GM23248 (cell line): ENCODE measurements at regions not wholly inside any gene's neighbourhood (a gene's known extent, or its start where the extent isn't known, plus 50 kb on each side); places are given as distances from the start of the nearest gene placed in this dataset.

ENCODE experiments used
- DNase-seq: peaks from one replicate; pipeline ENCODE4 v3.0.0-alpha.2; 2015
- H2AFZ ChIP-seq: fragments of 200-600 bp; sonication (generic); 2 replicates; pipeline ENCODE4 v1.6.1; 2016; ENCODE audit warnings: antibody characterized with exemption
- H3F3A ChIP-seq: fragments of 200-600 bp; sonication (generic); 2 replicates; pipeline ENCODE4 v1.6.1; 2016; ENCODE audit warnings: mild to moderate bottlenecking, antibody characterized with exemption, mixed run types; ENCODE audit not compliant: insufficient read depth
- H3K27ac ChIP-seq: fragments of 200-600 bp; sonication (generic); 2 replicates; pipeline ENCODE4 v1.5.1; 2016; ENCODE audit warnings: mild to moderate bottlenecking
- H3K27me3 ChIP-seq: fragments of 200-600 bp; sonication (generic); replicated peaks from 2 replicates; pipeline ENCODE4 v1.6.1; 2016; ENCODE audit warnings: mild to moderate bottlenecking; ENCODE audit not compliant: insufficient read depth
- H3K36me3 ChIP-seq: fragments of 200-600 bp; sonication (generic); 2 replicates; pipeline ENCODE4 v1.6.1; 2016; ENCODE audit warnings: low read depth, mild to moderate bottlenecking
- H3K4me1 ChIP-seq: fragments of 200-600 bp; sonication (generic); 2 replicates; pipeline ENCODE4 v1.6.1; 2016; ENCODE audit warnings: mild to moderate bottlenecking; ENCODE audit not compliant: insufficient read depth
- H3K4me2 ChIP-seq: fragments of 200-600 bp; sonication (generic); one replicate; pipeline ENCODE4 v1.6.1; 2016; ENCODE audit warnings: mild to moderate bottlenecking; ENCODE audit not compliant: unreplicated experiment
- H3K4me3 ChIP-seq: fragments of 200-600 bp; sonication (generic); 2 replicates; pipeline ENCODE4 v1.5.1; 2016; ENCODE audit warnings: mild to moderate bottlenecking
- H3K79me2 ChIP-seq: fragments of 200-600 bp; sonication (generic); 2 replicates; pipeline ENCODE4 v1.6.1; 2016; ENCODE audit warnings: mild to moderate bottlenecking; ENCODE audit not compliant: insufficient read depth
- H3K9ac ChIP-seq: fragments of 200-600 bp; sonication (generic); 2 replicates; pipeline ENCODE4 v1.6.1; 2016; ENCODE audit warnings: mild to moderate bottlenecking
- H3K9me2 ChIP-seq: fragments of 200-600 bp; sonication (generic); 2 replicates; pipeline ENCODE4 v1.6.1; 2016; ENCODE audit warnings: mixed run types, mild to moderate bottlenecking, moderate library complexity; ENCODE audit not compliant: insufficient read depth
- H3K9me3 ChIP-seq: fragments of 200-600 bp; sonication (generic); one replicate; pipeline ENCODE4 v1.6.1; 2017; ENCODE audit warnings: low read depth
- H4K20me1 ChIP-seq: fragments of 200-600 bp; sonication (generic); 2 replicates; pipeline ENCODE4 v1.6.0; 2016; ENCODE audit not compliant: insufficient read depth
- EZH2 ChIP-seq: fragments of 200-600 bp; sonication (generic); IDR thresholded peaks from 2 replicates; pipeline ENCODE4 v1.6.1; 2018; ENCODE audit warnings: antibody characterized with exemption, mild to moderate bottlenecking; ENCODE audit not compliant: insufficient read depth, poor library complexity, severe bottlenecking
- EZH2phosphoT487 ChIP-seq: fragments of 200-600 bp; sonication (generic); IDR thresholded peaks from 2 replicates; pipeline ENCODE4 v1.6.1; 2018; ENCODE audit warnings: antibody characterized with exemption, moderate library complexity, mild to moderate bottlenecking, low read depth; ENCODE audit not compliant: insufficient read depth
- WGBS, 2 experiments: methylation state at CpG; one replicate each; pipeline ENCODE4 v1.1.6; 2015 to 2017; ENCODE audit warnings: low lambda C conversion rate in 2 of 2, low coverage in 1 of 2; ENCODE audit errors: missing lambda C conversion rate in 2 of 2; 5-methylcytosine and 5-hydroxymethylcytosine counted together
- in situ Hi-C: fragments of 300-500 bp; cut with MboI; formaldehyde crosslinking; loops from 2 replicates; pipeline ENCODE4 v1.15.0; 2020

- peak; percentile 90 for DNase-seq
- no peaks in the 10 kb centered on the region for H3K9me3 ChIP-seq
- in situ Hi-C loops, result no loop called here
- H3K27me3 ChIP-seq, result no peaks in the 10 kb centered on the region
- 0 out of 2 replicates have a peak overlapping the region, but pooled peaks have one; percentile 27 for H2AFZ ChIP-seq
- H3K36me3 ChIP-seq, result no peaks in the 10 kb centered on the region
- no peaks in the 10 kb centered on the region for H4K20me1 ChIP-seq
- no peak for TF ChIP-seq EZH2
- TF ChIP-seq EZH2phosphoT487, result no peak
- H3K9ac ChIP-seq, result peak overlapping the region; percentile 34
- no peaks in the 10 kb centered on the region for H3K79me2 ChIP-seq
- no peaks in the 10 kb centered on the region; the same call in 1 of the 2 replicates for H3K4me1 ChIP-seq
- H3K9me2 ChIP-seq, result no peaks in the 10 kb centered on the region
- peak overlapping the region; percentile 20 for H3K4me2 ChIP-seq
- H3K27ac ChIP-seq, result peak overlapping the region; percentile 45
- H3K4me3 ChIP-seq, result peak overlapping the region; percentile 22
- H3F3A ChIP-seq, result no peaks in the 10 kb centered on the region
- WGBS, 2 experiments, result 4 to 6% methylated on average over 12 to 13 of the region's 13 CpGs
Observed at GRCh38 chr6:19180348-19181072, 656.7 kb upstream of the ID4 start.

- Histone ChIP-seq H3K4me1 (no peaks in the 10 kb centered on the region; the same call in 1 of the 2 replicates), H3K36me3 (no peaks in the 10 kb centered on the region), H3K4me2 (no peak overlapping the region), H3F3A (no peaks in the 10 kb centered on the region), H3K9me3 (no peaks in the 10 kb centered on the region), H3K9me2 (no peaks in the 10 kb centered on the region), H3K9ac (0 out of 2 replicates have a peak overlapping the region, but pooled peaks have one; percentile 20), H3K27me3 (no peaks in the 10 kb centered on the region), H2AFZ (no peak overlapping the region), H3K4me3 (no peak overlapping the region), H3K27ac (no peak overlapping the region), H4K20me1 (no peaks in the 10 kb centered on the region), H3K79me2 (no peaks in the 10 kb centered on the region)
- in situ Hi-C loops, result no loop called here
- TF ChIP-seq EZH2 (no peak), EZH2phosphoT487 (no peak)
- WGBS, 2 experiments, result 14 to 24% methylated on average over 1 of the region's 1 CpG
- DNase-seq, result peak; percentile 9
Observed at GRCh38 chr6:19181211-19181610, 656.0 kb upstream of the ID4 start.

- H3K27me3 ChIP-seq, result no peaks in the 10 kb centered on the region
- H3K4me1 ChIP-seq, result no peaks in the 10 kb centered on the region
- no peaks in the 10 kb centered on the region for H3F3A ChIP-seq
- H2AFZ ChIP-seq, result no peak overlapping the region
- H3K27ac ChIP-seq, result no peak overlapping the region
- H3K79me2 ChIP-seq, result no peaks in the 10 kb centered on the region
- no peak overlapping the region for H3K9ac ChIP-seq
- H3K9me3 ChIP-seq, result no peaks in the 10 kb centered on the region
- no peak overlapping the region for H3K4me2 ChIP-seq
- WGBS, 2 experiments, result 8 to 18% methylated on average over 2 of the region's 2 CpGs
- in situ Hi-C loops, result no loop called here
- no peak overlapping the region for H3K4me3 ChIP-seq
- H3K36me3 ChIP-seq, result no peaks in the 10 kb centered on the region
- no peaks in the 10 kb centered on the region for H4K20me1 ChIP-seq
- DNase-seq, result no peak
- no peaks in the 10 kb centered on the region for H3K9me2 ChIP-seq
- no peak for TF ChIP-seq EZH2
- TF ChIP-seq EZH2phosphoT487, result no peak
Observed at GRCh38 chr6:19193624-19194023, 643.5 kb upstream of the ID4 start.

GRCh38 chr6:19204445-19204844, 632.7 kb upstream of the ID4 start:
- no peak overlapping the region for H3K9ac ChIP-seq
- no peaks in the 10 kb centered on the region for H3K27me3 ChIP-seq
- no peak overlapping the region for H3K4me3 ChIP-seq
- no peaks in the 10 kb centered on the region for H4K20me1 ChIP-seq
- no peaks in the 10 kb centered on the region for H3K9me2 ChIP-seq
- no peaks in the 10 kb centered on the region for H3F3A ChIP-seq
- no peak overlapping the region for H3K4me2 ChIP-seq
- DNase-seq, result peak; percentile 14
- no peaks in the 10 kb centered on the region for H3K36me3 ChIP-seq
- no peaks in the 10 kb centered on the region for H3K79me2 ChIP-seq
- H2AFZ ChIP-seq, result no peak overlapping the region
- in situ Hi-C loops, result no loop called here
- no peaks in the 10 kb centered on the region for H3K4me1 ChIP-seq
- no peaks in the 10 kb centered on the region for H3K9me3 ChIP-seq
- no peak overlapping the region for H3K27ac ChIP-seq
- TF ChIP-seq EZH2, result no peak
- TF ChIP-seq EZH2phosphoT487, result no peak
